MCF 10A (cell line): ENCODE measurements at regions not wholly inside any gene's neighbourhood (a gene's known extent, or its start where the extent isn't known, plus 50 kb on each side); places are given as distances from the start of the nearest gene placed in this dataset.

Experiments
- BruUV-seq: library from RNA; stranded (reverse); fragments of 400-500 nt; replicated peaks from 2 replicates; lab custom pipeline; 2021; lab: Mats Ljungman, UMichigan
- CTCF ChIA-PET: fragments of 300-600 bp; sonication (Branson Sonifier 250); formaldehyde crosslinking; extraction: SDS; loops from one replicate; lab custom pipeline; 2021; ENCODE audit warnings: antibody characterized with exemption, inconsistent platforms; lab: Yijun Ruan, JAX
- POLR2A ChIA-PET: fragments of 300-600, 350-650 bp; sonication (Branson Sonifier 250); formaldehyde crosslinking; extraction: SDS; loops from one replicate; lab custom pipeline; 2020; ENCODE audit warnings: antibody characterized with exemption, inconsistent platforms; lab: Yijun Ruan, JAX
- DNase-seq: peaks from one replicate; pipeline ENCODE4 v3.0.0-alpha.2; 2018; ENCODE audit not compliant: unreplicated experiment
- H3K27ac Mint-ChIP-seq: one replicate; pipeline ENCODE4 v1.8.0; 2022; ENCODE audit warnings: mild to moderate bottlenecking, low read depth, mixed read lengths; ENCODE audit not compliant: unreplicated experiment
- H3K27me3 Mint-ChIP-seq: one replicate; pipeline ENCODE4 v1.8.0; 2022; ENCODE audit warnings: mixed read lengths; ENCODE audit not compliant: insufficient read depth, unreplicated experiment
- H3K36me3 Mint-ChIP-seq: one replicate; pipeline ENCODE4 v1.8.0; 2022; ENCODE audit warnings: mild to moderate bottlenecking, moderate library complexity, mixed read lengths; ENCODE audit not compliant: insufficient read depth, unreplicated experiment
- H3K4me1 Mint-ChIP-seq: one replicate; pipeline ENCODE4 v1.8.0; 2022; ENCODE audit warnings: mixed read lengths; ENCODE audit not compliant: insufficient read depth, unreplicated experiment
- H3K4me3 Mint-ChIP-seq: one replicate; pipeline ENCODE4 v1.8.0; 2022; ENCODE audit warnings: mild to moderate bottlenecking, moderate library complexity, mixed read lengths; ENCODE audit not compliant: unreplicated experiment
- H3K9me3 Mint-ChIP-seq: one replicate; pipeline ENCODE4 v1.8.0; 2022; ENCODE audit warnings: mixed read lengths; ENCODE audit not compliant: unreplicated experiment
- CTCF ChIP-seq: fragments of 200-600 bp; IDR thresholded peaks from one replicate; pipeline ENCODE4 v1.8.0; 2022; ENCODE audit warnings: antibody characterized with exemption, mild to moderate bottlenecking; ENCODE audit not compliant: unreplicated experiment
- intact Hi-C: fragments of 100-400 bp; cut with micrococcal nuclease; formaldehyde crosslinking; loops from 2 replicates; pipeline ENCODE4 v1.14.1; 2022

GRCh38 chr13:64459778-64460177 lies 2770.4 kb downstream of the PCDH9 start:
- ChIA-PET POLR2A (no interaction called here), CTCF (no interaction called here)
- no peak for TF ChIP-seq CTCF
- no peak for DNase-seq
- H3K36me3 Mint-ChIP-seq, result no peaks in the 10 kb centered on the region
- H3K27ac Mint-ChIP-seq, result no peak overlapping the region
- no peaks in the 10 kb centered on the region for H3K27me3 Mint-ChIP-seq
- intact Hi-C loops, result no loop called here
- BruUV-seq, result no TSS peak
- H3K4me3 Mint-ChIP-seq, result no peak overlapping the region
- peaks cover 10% of the 10 kb centered on the region for H3K4me1 Mint-ChIP-seq
- peaks cover 6% of the 10 kb centered on the region for H3K9me3 Mint-ChIP-seq

- intact Hi-C loops, result no loop called here
- no TSS peak for BruUV-seq
- H3K4me1 Mint-ChIP-seq, result peaks cover 10% of the 10 kb centered on the region
Observed at GRCh38 chr13:64457976-64458375, 2772.2 kb downstream of the PCDH9 start.

GRCh38 chr13:64455124-64455523 lies 2775.0 kb downstream of the PCDH9 start:
- ChIA-PET POLR2A (no interaction called here), CTCF (no interaction called here)
- DNase-seq, result no peak
- H3K36me3 Mint-ChIP-seq, result no peaks in the 10 kb centered on the region
- TF ChIP-seq CTCF, result no peak
- no peaks in the 10 kb centered on the region for H3K9me3 Mint-ChIP-seq
- H3K4me1 Mint-ChIP-seq, result peaks cover 10% of the 10 kb centered on the region
- H3K4me3 Mint-ChIP-seq, result no peak overlapping the region
- intact Hi-C loops, result no loop called here
- H3K27me3 Mint-ChIP-seq, result no peaks in the 10 kb centered on the region
- BruUV-seq, result no TSS peak
- no peak overlapping the region for H3K27ac Mint-ChIP-seq

More at GRCh38 chr13:64457976-64458375, 2772.2 kb downstream of the PCDH9 start:
- H3K27me3 Mint-ChIP-seq, result no peaks in the 10 kb centered on the region
- ChIA-PET CTCF (no interaction called here), POLR2A (no interaction called here)
- peak; percentile 11 for DNase-seq
- TF ChIP-seq CTCF, result no peak
- H3K36me3 Mint-ChIP-seq, result no peaks in the 10 kb centered on the region
- no peak overlapping the region for H3K4me3 Mint-ChIP-seq
- peaks cover 6% of the 10 kb centered on the region for H3K9me3 Mint-ChIP-seq
- no peak overlapping the region for H3K27ac Mint-ChIP-seq

DNA sequence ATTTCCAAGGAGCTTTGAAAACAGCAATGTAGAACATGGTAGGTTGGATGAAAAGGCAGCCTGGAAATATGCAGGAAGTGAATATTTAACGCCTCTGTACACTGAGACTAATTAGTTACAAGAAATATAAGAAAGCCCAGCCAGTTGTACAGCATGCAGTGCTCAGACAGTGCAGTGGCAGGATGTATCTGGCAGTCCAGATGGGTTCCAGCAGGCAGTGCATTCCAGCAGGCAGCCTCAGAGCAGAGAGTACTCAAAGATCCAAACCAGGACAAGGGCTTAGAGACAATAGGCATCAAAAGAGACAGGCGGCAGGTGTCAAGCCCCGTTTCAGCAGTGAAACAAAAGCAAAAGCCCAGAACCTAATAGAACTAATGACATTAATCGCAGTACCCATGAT lies 2776.3 kb downstream of the PCDH9 start:
- intact Hi-C loops, result no loop called here
- Mint-ChIP-seq H3K36me3 (no peaks in the 10 kb centered on the region), H3K4me3 (no peak overlapping the region), H3K4me1 (peaks cover 5% of the 10 kb centered on the region), H3K9me3 (no peaks in the 10 kb centered on the region), H3K27ac (no peak overlapping the region), H3K27me3 (no peaks in the 10 kb centered on the region)
- no peak for DNase-seq
- no peak for TF ChIP-seq CTCF
- CTCF ChIA-PET, result no interaction called here
- POLR2A ChIA-PET, result no interaction called here
- no TSS peak for BruUV-seq
